GM12872 (cell line): ENCODE measurements at regions not wholly inside any gene's neighbourhood (a gene's known extent, or its start where the extent isn't known, plus 50 kb on each side); places are given as distances from the start of the nearest gene placed in this dataset.

ENCODE experiments used
- CTCF ChIP-seq: IDR thresholded peaks from 3 replicates; pipeline ENCODE4 v1.5.1; 2011; ENCODE audit warnings: low read depth, mild to moderate bottlenecking, low read length, moderate library complexity; ENCODE audit not compliant: insufficient read depth

GRCh38 chr13:65378943-65379519 is 1851.1 kb downstream of the PCDH9 start:
- no peak for TF ChIP-seq CTCF

DNA sequence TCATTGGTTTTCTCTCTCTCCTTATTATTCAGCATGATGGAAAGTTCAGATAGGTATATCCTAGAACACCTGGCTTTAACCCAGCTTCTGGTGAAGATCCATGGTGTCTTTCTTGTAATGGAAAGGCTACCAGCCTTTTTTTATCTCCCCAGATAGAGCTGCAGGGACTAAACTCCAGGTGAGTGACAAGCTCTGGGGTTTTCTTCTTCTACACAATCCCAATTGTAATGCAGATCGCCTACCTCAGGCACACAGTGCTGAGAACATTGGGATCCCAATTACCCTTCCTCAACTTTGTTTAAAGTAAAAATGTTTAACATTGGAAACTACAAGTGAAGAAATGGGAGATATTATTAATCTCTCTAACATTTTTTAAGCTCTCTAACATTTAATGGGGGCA is 1851.7 kb downstream of the PCDH9 start:
- no peak for TF ChIP-seq CTCF

- no peak for TF ChIP-seq CTCF
Measured at GRCh38 chr13:65368832-65369231, 1861.3 kb downstream of the PCDH9 start.

GRCh38 chr13:65353951-65354350 is 1876.2 kb downstream of the PCDH9 start:
- no peak for TF ChIP-seq CTCF

DNA sequence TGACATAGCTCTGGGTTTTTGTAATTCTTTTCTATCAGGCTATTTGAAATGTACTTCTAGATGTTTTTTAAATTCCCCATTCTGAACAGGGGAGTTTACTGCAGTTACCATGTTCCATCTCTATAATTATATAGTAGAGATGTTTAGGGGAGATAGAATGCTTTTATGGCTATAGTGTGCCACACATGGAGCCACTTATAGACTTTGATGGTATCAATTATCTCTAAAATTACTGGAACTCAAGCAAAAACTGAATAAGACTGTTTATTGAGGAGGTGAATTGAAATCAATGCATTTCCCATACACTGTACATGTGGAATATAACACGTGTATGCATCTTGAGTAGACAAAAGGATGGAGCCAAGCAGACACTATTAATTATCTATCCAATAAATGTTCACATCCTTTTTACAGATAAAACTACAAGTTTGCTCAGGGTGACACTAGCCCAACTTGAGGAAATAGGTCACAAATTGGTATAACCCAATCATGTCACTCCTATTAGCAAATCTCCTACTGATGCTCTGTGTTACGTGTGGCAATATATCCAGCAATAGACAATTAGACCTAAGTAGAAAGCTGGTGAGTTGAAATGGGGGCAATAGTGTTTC is 1882.6 kb downstream of the PCDH9 start:
- no peak for TF ChIP-seq CTCF

- no peak for TF ChIP-seq CTCF
Measured at GRCh38 chr13:65343898-65344663, 1886.1 kb downstream of the PCDH9 start.

DNA sequence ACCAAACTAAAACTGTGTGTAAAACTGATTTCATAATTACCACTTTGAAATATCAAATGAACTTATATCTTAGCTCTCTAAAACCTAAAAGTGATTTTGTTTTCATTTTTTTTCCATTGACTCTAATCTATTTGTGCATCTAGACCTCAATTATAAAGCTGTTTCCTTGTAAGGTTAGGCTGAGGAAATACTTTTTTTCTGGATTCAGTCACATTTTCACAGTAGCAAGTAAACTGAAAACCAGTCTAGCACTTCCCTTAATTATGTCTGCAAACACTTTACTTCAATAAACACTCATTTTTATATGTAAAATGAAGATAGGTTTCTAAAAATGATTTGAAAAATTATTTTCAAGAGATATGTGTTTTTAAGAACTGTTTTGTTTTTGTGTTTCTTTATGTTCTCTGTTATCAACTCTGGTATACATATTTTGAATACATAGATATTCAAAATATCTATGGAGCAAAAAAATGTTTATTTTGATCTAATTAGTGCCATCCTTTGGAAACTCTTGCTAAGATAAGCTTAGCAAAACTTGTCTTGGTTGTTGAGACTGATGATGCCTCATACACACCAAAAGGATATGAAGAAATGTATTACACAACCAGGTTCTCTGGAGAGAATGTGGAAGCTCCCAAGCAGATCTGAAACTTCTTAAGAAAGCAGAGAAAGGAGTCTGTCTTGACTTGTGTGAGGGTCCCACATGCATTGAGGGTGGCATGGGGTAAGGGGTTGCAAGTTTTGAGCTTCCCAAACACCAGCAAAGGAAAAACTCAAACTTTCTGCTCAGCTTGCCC is 1887.4 kb downstream of the PCDH9 start:
- TF ChIP-seq CTCF: no peak
